DOHH2 (cell line): ENCODE measurements at regions not wholly inside any gene's neighbourhood (a gene's known extent, or its start where the extent isn't known, plus 50 kb on each side); places are given as distances from the start of the nearest gene placed in this dataset.

Source experiments
- H3F3A ChIP-seq: fragments of 200-600 bp; sonication (generic), shearing (Covaris generic); 2 replicates; pipeline ENCODE4 v1.6.0; 2016; ENCODE audit warnings: antibody characterized with exemption, mild to moderate bottlenecking; ENCODE audit not compliant: control insufficient read depth, insufficient read depth
- H3K27ac ChIP-seq: fragments of 200-600 bp; sonication (generic); 2 replicates; pipeline ENCODE4 v1.5.1; 2014; ENCODE audit warnings: low read depth, mild to moderate bottlenecking, low read length, moderate library complexity
- H3K27me3 ChIP-seq: fragments of 200-600 bp; sonication (generic); 2 replicates; pipeline ENCODE4 v1.6.1; 2014; ENCODE audit warnings: mild to moderate bottlenecking, low read length, mixed read lengths; ENCODE audit not compliant: control insufficient read depth
- H3K36me3 ChIP-seq: fragments of 200-600 bp; sonication (generic); 2 replicates; pipeline ENCODE4 v1.6.1; 2014; ENCODE audit warnings: mild to moderate bottlenecking, low read length, moderate library complexity, mixed read lengths; ENCODE audit not compliant: control insufficient read depth
- H3K4me1 ChIP-seq: fragments of 200-600 bp; sonication (generic); 2 replicates; pipeline ENCODE4 v1.6.1; 2014; ENCODE audit warnings: mild to moderate bottlenecking, low read length, mixed read lengths; ENCODE audit not compliant: control insufficient read depth
- H3K4me2 ChIP-seq: fragments of 200-600 bp; sonication (generic); 2 replicates; pipeline ENCODE4 v1.6.0; 2014; ENCODE audit warnings: mild to moderate bottlenecking, low read length, moderate library complexity
- H3K4me3 ChIP-seq: fragments of 200-600 bp; sonication (generic); 2 replicates; pipeline ENCODE4 v1.5.1; 2014; ENCODE audit warnings: mild to moderate bottlenecking, low read length, mixed read lengths
- H3K79me2 ChIP-seq: fragments of 200-600 bp; sonication (generic); 2 replicates; pipeline ENCODE4 v1.6.1; 2014; ENCODE audit warnings: mild to moderate bottlenecking, low read length, mixed read lengths; ENCODE audit not compliant: control insufficient read depth
- H3K9me2 ChIP-seq: fragments of 200-600 bp; sonication (generic); replicated peaks from 2 replicates; pipeline ENCODE4 v1.6.1; 2014; ENCODE audit warnings: mild to moderate bottlenecking, low read length, mixed read lengths; ENCODE audit not compliant: control insufficient read depth
- H3K9me3 ChIP-seq: fragments of 200-600 bp; sonication (generic); 2 replicates; pipeline ENCODE4 v1.6.1; 2014; ENCODE audit warnings: antibody characterized with exemption, low read length, mixed read lengths; ENCODE audit not compliant: control insufficient read depth, insufficient read depth
- H4K20me1 ChIP-seq: fragments of 200-600 bp; sonication (generic); 2 replicates; pipeline ENCODE4 v1.6.0; 2014; ENCODE audit warnings: low read depth, mild to moderate bottlenecking, antibody characterized with exemption, low read length, moderate library complexity; ENCODE audit not compliant: control insufficient read depth, insufficient read depth
- CTCF ChIP-seq: fragments of 200-600 bp; sonication (generic); IDR thresholded peaks from one replicate; pipeline ENCODE4 v1.5.1; 2014; ENCODE audit warnings: antibody characterized with exemption, mild to moderate bottlenecking, low read depth, low read length; ENCODE audit not compliant: poor library complexity, severe bottlenecking
- EZH2phosphoT487 ChIP-seq: fragments of 200-600 bp; sonication (generic); IDR thresholded peaks from 2 replicates; pipeline ENCODE4 v1.6.1; 2017; ENCODE audit warnings: borderline replicate concordance, mild to moderate bottlenecking, antibody characterized with exemption, low read length, moderate library complexity, mixed read lengths

GRCh38 chr17:13407381-13407780, 194.3 kb downstream of the HS3ST3A1 start:
- Histone ChIP-seq H3K9me2 (no peaks in the 10 kb centered on the region), H3F3A (no peaks in the 10 kb centered on the region), H3K36me3 (no peaks in the 10 kb centered on the region), H3K27me3 (no peaks in the 10 kb centered on the region), H3K4me3 (no peak overlapping the region), H3K79me2 (no peaks in the 10 kb centered on the region), H3K4me2 (no peak overlapping the region), H4K20me1 (no peaks in the 10 kb centered on the region), H3K9me3 (peaks cover 4% of the 10 kb centered on the region; the same call in 1 of the 2 replicates), H3K4me1 (no peaks in the 10 kb centered on the region), H3K27ac (no peak overlapping the region)
- TF ChIP-seq EZH2phosphoT487 (no peak), CTCF (no peak)

GRCh38 chr17:13405807-13406206, 195.9 kb downstream of the HS3ST3A1 start:
- Histone ChIP-seq H3K27me3 (no peaks in the 10 kb centered on the region), H3K4me2 (no peak overlapping the region), H3K9me3 (peaks cover 4% of the 10 kb centered on the region; the same call in 1 of the 2 replicates)

GRCh38 chr17:13405080-13405479, 196.6 kb downstream of the HS3ST3A1 start:
- TF ChIP-seq CTCF (no peak), EZH2phosphoT487 (no peak)
- no peak overlapping the region for H3K27ac ChIP-seq
- no peaks in the 10 kb centered on the region for H3K36me3 ChIP-seq
- no peaks in the 10 kb centered on the region for H3F3A ChIP-seq
- no peaks in the 10 kb centered on the region for H3K4me1 ChIP-seq
- H3K4me3 ChIP-seq, result no peak overlapping the region
- H3K79me2 ChIP-seq, result no peaks in the 10 kb centered on the region
- H3K4me2 ChIP-seq, result no peak overlapping the region
- H3K9me3 ChIP-seq, result peaks cover 4% of the 10 kb centered on the region; the same call in 1 of the 2 replicates
- no peaks in the 10 kb centered on the region for H3K27me3 ChIP-seq
- no peaks in the 10 kb centered on the region for H4K20me1 ChIP-seq
- H3K9me2 ChIP-seq, result no peaks in the 10 kb centered on the region

More at GRCh38 chr17:13405807-13406206, 195.9 kb downstream of the HS3ST3A1 start:
- Histone ChIP-seq H3K4me1 (no peaks in the 10 kb centered on the region), H3K36me3 (no peaks in the 10 kb centered on the region), H4K20me1 (no peaks in the 10 kb centered on the region), H3K27ac (no peak overlapping the region), H3K9me2 (no peaks in the 10 kb centered on the region), H3F3A (no peaks in the 10 kb centered on the region), H3K4me3 (no peak overlapping the region), H3K79me2 (no peaks in the 10 kb centered on the region)
- TF ChIP-seq CTCF (no peak), EZH2phosphoT487 (no peak)
